ENCODE measurements at regions not wholly inside any gene's neighbourhood (a gene's known extent, or its start where the extent isn't known, plus 50 kb on each side); places are given as distances from the start of the nearest gene placed in this dataset.

GRCh38 chr7:116426428-116427156 lies 72.9 kb upstream of the CAV2 start:
- TF ChIP-seq CTCF (IDR thresholded peaks at IDR 0.05) (no peak), POLR2A (IDR thresholded peaks at IDR 0.05) (no peak)
